ENCODE measurements at regions not wholly inside any gene's neighbourhood (a gene's known extent, or its start where the extent isn't known, plus 50 kb on each side); places are given as distances from the start of the nearest gene placed in this dataset.

DNA sequence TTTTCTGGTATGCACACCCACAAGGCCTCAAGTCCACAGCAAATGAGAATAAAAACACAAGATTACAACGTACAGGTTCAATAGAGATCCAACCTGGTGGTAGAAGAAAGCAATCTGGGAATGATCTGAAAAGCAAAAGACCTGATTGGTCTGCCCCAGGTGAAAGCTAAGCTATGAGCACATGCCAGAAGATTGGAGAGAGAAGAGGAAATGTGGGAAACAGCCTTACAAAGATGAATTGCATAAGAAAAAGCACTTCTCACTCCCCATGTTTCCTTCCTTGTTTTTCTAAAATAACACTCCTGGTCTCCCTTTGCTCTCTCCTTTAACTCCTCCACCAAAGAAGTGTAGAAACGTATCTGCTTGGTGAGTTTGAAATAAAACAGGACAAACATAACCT is 77.3 kb upstream of the ANO6 start:
- TF ChIP-seq, protein P1, sequence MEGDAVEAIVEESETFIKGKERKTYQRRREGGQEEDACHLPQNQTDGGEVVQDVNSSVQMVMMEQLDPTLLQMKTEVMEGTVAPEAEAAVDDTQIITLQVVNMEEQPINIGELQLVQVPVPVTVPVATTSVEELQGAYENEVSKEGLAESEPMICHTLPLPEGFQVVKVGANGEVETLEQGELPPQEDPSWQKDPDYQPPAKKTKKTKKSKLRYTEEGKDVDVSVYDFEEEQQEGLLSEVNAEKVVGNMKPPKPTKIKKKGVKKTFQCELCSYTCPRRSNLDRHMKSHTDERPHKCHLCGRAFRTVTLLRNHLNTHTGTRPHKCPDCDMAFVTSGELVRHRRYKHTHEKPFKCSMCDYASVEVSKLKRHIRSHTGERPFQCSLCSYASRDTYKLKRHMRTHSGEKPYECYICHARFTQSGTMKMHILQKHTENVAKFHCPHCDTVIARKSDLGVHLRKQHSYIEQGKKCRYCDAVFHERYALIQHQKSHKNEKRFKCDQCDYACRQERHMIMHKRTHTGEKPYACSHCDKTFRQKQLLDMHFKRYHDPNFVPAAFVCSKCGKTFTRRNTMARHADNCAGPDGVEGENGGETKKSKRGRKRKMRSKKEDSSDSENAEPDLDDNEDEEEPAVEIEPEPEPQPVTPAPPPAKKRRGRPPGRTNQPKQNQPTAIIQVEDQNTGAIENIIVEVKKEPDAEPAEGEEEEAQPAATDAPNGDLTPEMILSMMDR (IDR thresholded peaks at IDR 0.05; ENCODE audit: low read depth, low read length, poor library complexity, severe bottlenecking), result no peak
- TF ChIP-seq EZH2phosphoT487 (IDR thresholded peaks at IDR 0.05; ENCODE audit: borderline replicate concordance, low read length), result no peak

DNA sequence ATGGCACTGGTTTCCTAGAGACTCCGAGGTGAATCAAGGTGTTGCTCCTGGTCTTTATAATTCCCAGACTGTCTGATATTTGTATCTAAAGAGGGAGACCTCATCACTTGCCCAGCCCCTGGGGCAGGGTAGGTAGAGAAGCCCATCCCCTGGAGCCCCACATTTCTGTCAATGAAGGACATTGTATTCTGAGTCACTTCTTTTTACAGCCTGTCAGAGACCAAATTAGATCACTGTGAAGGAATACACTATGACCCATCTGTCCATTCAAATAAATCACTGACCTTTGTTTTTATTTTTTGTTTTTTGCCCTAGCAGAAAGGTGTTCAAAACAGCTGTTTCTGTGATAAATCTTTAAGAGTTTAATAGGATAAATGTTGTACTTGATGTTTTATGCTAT is 67.9 kb upstream of the ANO6 start:
- Histone ChIP-seq H3K27me3 (ENCODE audit: control insufficient read depth, low read length) (no peaks in the 10 kb centered on the region), H3K9me2 (replicated peaks; ENCODE audit: control insufficient read depth, low read length) (no peaks in the 10 kb centered on the region), H3K36me3 (ENCODE audit: control insufficient read depth, low read length) (no peaks in the 10 kb centered on the region), H3K9me3 (ENCODE audit: control insufficient read depth, insufficient read depth, low read length) (peaks cover 15% of the 10 kb centered on the region), H3K4me1 (ENCODE audit: control insufficient read depth, low read length) (no peaks in the 10 kb centered on the region), H4K20me1 (ENCODE audit: control insufficient read depth, insufficient read depth, low read depth, low read length) (no peaks in the 10 kb centered on the region), H3K4me3 (ENCODE audit: low read length) (no peak overlapping the region), H3K4me2 (ENCODE audit: low read length) (no peak overlapping the region), H3K79me2 (ENCODE audit: control insufficient read depth, low read length) (no peaks in the 10 kb centered on the region), H3K27ac (ENCODE audit: low read depth, low read length) (no peak overlapping the region), H3F3A (ENCODE audit: control insufficient read depth, insufficient read depth) (no peaks in the 10 kb centered on the region)
- TF ChIP-seq, protein P1 (IDR thresholded peaks at IDR 0.05; ENCODE audit: low read depth, low read length, poor library complexity, severe bottlenecking), result no peak
- TF ChIP-seq EZH2phosphoT487 (IDR thresholded peaks at IDR 0.05; ENCODE audit: borderline replicate concordance, low read length), result no peak

More for the DNA sequence above, 77.3 kb upstream of the ANO6 start:
- Histone ChIP-seq H3K79me2 (ENCODE audit: control insufficient read depth, low read length) (no peaks in the 10 kb centered on the region), H3K9me3 (ENCODE audit: control insufficient read depth, insufficient read depth, low read length) (no peaks in the 10 kb centered on the region), H3K4me2 (ENCODE audit: low read length) (no peak overlapping the region), H3K4me1 (ENCODE audit: control insufficient read depth, low read length) (no peaks in the 10 kb centered on the region), H3K27ac (ENCODE audit: low read depth, low read length) (no peak overlapping the region), H3K27me3 (ENCODE audit: control insufficient read depth, low read length) (no peaks in the 10 kb centered on the region), H4K20me1 (ENCODE audit: control insufficient read depth, insufficient read depth, low read depth, low read length) (no peaks in the 10 kb centered on the region), H3K36me3 (ENCODE audit: control insufficient read depth, low read length) (no peaks in the 10 kb centered on the region), H3F3A (ENCODE audit: control insufficient read depth, insufficient read depth) (no peaks in the 10 kb centered on the region), H3K4me3 (ENCODE audit: low read length) (no peak overlapping the region), H3K9me2 (replicated peaks; ENCODE audit: control insufficient read depth, low read length) (no peaks in the 10 kb centered on the region)

DNA sequence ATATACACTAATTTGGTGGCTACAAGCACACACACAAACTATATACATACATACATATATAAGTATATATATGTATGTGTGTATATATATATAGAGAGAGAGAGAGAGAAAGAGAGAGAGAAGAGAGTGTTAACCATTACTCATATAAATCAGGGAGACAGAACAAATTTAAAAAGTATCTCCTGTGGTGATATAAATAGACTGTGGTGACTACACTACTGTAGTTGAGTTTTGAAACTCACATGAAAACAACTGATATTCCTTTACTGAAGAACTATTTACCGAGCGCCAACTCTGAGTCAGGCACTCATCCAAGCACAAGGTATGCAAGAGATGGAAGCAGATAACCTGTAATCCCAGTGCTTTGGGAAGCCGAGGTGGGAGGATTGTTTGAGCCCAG is 67.3 kb upstream of the ANO6 start:
- Histone ChIP-seq H3K9me3 (ENCODE audit: control insufficient read depth, insufficient read depth, low read length) (peaks cover 15% of the 10 kb centered on the region), H3K9me2 (replicated peaks; ENCODE audit: control insufficient read depth, low read length) (no peaks in the 10 kb centered on the region), H3K4me1 (ENCODE audit: control insufficient read depth, low read length) (no peaks in the 10 kb centered on the region), H3K36me3 (ENCODE audit: control insufficient read depth, low read length) (no peaks in the 10 kb centered on the region), H3K27me3 (ENCODE audit: control insufficient read depth, low read length) (no peaks in the 10 kb centered on the region), H3F3A (ENCODE audit: control insufficient read depth, insufficient read depth) (no peaks in the 10 kb centered on the region), H3K27ac (ENCODE audit: low read depth, low read length) (no peak overlapping the region), H3K4me2 (ENCODE audit: low read length) (no peak overlapping the region), H3K79me2 (ENCODE audit: control insufficient read depth, low read length) (no peaks in the 10 kb centered on the region), H4K20me1 (ENCODE audit: control insufficient read depth, insufficient read depth, low read depth, low read length) (no peaks in the 10 kb centered on the region), H3K4me3 (ENCODE audit: low read length) (no peak overlapping the region)
- TF ChIP-seq, protein P1 (IDR thresholded peaks at IDR 0.05; ENCODE audit: low read depth, low read length, poor library complexity, severe bottlenecking), result no peak
- TF ChIP-seq EZH2phosphoT487 (IDR thresholded peaks at IDR 0.05; ENCODE audit: borderline replicate concordance, low read length), result no peak

DNA sequence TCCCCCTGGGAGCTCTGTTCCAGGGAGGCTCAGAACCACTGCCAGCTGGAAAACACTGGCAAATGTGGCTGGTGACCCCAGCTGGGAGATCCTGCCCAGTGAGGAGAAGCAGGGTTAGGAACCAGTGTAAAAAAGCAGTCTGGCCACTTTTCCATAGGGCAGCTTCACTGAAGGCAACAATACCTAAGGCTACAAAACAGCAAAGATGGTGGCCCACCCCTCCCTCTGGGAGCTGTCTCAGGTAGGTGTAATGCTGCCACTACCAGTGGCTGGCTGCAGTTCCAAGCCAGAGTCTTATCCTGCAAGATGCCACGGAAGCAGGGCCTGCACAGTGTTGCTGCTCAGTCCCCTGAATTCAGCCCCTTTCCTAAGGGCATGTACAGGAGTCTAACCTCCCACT is 50.6 kb upstream of the ANO6 start:
- Histone ChIP-seq H4K20me1 (ENCODE audit: control insufficient read depth, insufficient read depth, low read depth, low read length) (no peaks in the 10 kb centered on the region), H3K4me2 (ENCODE audit: low read length) (no peak overlapping the region), H3K27me3 (ENCODE audit: control insufficient read depth, low read length) (no peaks in the 10 kb centered on the region), H3K4me3 (ENCODE audit: low read length) (no peak overlapping the region), H3K4me1 (ENCODE audit: control insufficient read depth, low read length) (no peaks in the 10 kb centered on the region), H3K9me2 (replicated peaks; ENCODE audit: control insufficient read depth, low read length) (no peaks in the 10 kb centered on the region), H3K79me2 (ENCODE audit: control insufficient read depth, low read length) (no peaks in the 10 kb centered on the region), H3F3A (ENCODE audit: control insufficient read depth, insufficient read depth) (no peaks in the 10 kb centered on the region), H3K36me3 (ENCODE audit: control insufficient read depth, low read length) (no peaks in the 10 kb centered on the region), H3K27ac (ENCODE audit: low read depth, low read length) (no peak overlapping the region), H3K9me3 (ENCODE audit: control insufficient read depth, insufficient read depth, low read length) (no peaks in the 10 kb centered on the region)
- TF ChIP-seq EZH2phosphoT487 (IDR thresholded peaks at IDR 0.05; ENCODE audit: borderline replicate concordance, low read length), result no peak
- TF ChIP-seq, protein P1 (IDR thresholded peaks at IDR 0.05; ENCODE audit: low read depth, low read length, poor library complexity, severe bottlenecking), result no peak
